ENCODE measurements at regions not wholly inside any gene's neighbourhood (a gene's known extent, or its start where the extent isn't known, plus 50 kb on each side); places are given as distances from the start of the nearest gene placed in this dataset.

DNA sequence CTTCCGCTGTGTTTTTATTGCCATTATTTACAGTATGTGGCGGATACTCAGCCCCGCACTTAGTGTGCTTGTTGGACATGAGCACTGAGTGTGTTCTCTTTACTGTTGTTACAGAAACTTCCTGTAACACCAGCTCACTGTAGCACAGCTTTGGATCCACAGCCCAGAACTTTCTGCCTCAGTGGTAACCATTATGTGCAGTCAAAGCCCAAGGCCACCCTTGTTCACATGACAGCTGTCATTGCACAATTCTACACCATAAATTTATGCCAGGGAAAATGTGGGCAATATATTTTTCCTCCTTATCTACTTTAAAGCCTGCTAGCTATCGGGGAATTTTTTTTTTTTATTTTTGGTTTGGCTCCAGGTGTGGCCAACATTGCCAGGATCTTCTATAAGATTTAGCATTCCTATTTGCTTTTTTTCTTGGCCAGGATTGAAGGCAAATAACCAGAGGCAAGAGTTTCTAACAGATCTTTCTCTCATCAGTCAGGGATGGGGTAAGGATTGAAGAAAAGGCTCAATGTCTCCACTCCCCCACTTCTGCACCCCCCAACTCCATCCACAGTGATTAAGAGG lies 176.0 kb upstream of the PELI2 start:
- DNase-seq: no peak

DNA sequence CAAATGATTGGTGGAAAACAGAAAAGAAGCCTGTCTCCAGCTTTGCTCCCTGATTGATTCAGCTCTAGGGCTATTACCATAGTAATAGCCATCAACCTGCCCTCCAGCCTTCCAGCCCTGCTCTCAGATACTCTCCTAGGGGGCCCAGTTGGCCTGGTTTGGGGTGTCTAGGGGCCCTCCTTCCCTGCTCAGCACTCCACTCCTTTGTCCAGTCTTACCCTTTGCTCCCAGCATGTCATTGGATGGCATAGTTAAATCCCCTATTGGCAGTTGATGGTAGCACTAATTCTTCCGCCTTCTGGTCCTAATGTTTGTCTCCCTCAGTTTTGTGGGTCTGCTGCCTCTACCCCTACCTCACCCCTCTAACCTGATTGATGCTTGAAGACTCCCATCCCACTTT lies 175.4 kb upstream of the PELI2 start:
- DNase-seq: no peak

DNA sequence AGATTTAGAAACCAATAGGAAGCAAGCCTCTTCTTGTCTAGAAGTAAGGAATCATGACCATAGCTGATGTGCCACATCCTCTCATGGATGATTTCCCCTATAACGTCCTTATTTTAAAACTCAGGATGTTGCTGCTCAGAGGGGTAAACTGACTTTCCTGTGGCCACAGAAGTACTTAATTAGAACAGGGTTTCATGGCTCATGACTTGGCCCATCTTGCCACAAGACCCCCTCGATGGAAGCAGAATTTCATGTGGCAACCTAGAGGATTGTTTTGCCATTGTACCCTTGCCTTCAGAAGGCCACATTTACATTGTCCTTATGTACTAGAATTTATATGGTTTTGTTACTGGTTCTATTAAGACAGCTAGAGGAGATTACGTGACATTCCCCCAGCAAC lies 173.5 kb upstream of the PELI2 start:
- no peak for DNase-seq

DNA sequence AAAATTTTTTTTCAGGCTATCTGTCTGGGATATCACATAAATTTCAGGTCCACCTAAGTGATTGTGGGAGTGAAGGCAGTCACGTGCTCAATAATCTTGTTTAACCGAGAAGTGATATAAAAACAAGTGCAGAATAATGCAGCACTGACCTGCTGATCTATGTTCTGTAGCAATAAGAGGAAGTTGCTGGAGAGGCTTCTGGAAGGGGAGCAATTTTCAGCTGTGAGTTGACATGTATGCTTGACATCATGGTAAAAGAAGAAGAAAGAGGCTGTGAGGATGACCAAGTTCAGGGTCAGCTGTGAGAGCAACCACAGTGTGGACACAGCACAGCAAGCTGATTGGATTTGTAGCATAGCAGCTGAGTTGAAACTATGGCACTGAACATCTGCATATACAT lies 172.0 kb upstream of the PELI2 start:
- DNase-seq: no peak

DNA sequence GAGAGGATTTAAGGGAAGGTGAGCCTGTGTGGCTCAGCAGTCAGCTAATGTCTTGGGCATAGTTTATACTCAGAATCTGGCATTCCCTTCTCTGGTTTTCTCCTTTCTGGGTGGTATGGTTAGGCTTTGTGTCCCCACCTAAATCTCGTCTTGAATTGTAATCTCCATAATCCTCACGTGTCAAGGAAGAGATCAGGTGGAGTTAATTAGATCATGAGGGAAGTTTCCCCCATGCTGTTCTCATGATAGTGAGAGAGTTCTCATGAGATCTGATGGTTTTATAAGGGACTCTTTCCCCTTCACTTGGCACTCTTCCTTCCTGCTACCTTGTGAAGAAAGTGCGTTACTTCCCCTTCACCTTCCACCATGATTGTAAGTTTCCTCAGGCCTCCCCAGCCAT lies 169.8 kb upstream of the PELI2 start:
- DNase-seq: no peak

DNA sequence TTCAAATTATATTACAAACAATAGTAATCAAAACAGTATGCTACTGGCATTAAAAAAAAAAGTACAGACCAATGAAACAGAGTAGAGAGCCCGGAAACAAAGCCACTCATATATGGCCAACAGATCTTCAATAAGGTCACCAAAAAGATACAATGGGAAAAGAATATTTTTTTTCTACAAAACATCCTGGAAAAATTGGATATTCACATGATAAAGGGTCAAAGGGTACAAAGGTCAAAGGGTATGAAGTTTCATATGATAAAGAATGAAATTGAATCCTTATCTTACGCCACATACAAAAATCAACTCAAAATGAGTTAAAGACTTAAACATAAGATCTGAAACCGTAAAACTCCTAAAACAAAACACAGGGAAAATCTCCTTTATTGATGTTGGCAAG lies 168.5 kb upstream of the PELI2 start:
- no peak for DNase-seq

DNA sequence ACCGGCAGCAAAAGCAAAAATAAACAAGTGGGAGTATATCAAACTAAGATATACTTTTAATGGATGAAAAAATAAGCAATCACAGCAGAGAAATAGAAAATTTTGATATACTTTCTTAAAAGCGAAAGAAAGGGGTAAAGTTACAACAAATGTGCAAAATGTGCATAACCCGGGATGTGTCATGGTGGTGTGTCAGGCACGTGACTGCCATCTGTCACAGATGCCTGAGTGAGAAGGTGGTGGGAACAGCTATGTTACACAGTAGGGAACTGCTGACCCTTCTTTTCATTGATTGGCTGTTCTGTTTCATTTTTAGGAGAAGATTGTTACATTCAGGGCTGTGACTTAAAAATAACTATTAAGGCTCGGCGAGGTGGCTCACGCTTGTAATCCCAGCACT lies 168.1 kb upstream of the PELI2 start:
- DNase-seq: no peak

DNA sequence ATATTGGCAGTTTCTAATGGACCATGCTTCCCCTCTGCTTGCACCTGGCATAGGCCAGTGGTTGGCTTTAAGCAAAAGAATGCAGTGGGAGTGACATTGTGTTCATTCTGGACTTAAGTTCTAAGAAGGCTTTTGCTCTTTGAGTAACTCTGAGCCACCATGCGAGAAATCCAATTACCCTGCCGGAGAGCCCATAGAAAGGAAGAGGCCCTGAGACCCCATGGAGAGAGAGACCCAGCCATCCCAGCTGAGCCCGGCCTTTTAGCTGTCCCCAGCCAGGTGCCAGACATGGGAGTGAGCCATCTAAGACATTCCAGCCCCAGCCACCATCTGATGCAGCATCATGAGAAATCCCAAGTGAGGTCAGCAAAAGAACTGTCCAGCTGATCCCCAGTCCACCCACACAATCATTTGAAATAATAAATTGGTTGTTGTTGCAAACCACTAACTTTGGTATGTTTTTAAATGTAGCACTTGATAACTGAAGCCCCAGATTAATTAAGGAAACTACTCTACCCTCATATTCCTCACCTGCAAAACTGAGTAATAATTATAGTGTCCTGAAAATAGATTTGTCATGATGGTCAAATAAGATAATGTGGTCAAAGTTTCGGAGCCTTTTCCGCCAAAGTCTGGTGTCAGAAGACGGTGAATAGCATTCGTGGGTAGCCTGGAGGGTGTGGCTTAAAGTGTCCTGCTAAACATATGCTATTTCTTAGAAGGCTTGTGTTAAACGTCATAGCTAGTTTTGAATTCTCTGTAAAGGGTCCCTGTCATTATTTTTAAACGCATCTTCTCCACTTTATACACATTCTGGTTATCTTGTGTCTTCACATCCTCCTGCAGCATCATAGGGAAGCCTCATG lies 166.6 kb upstream of the PELI2 start:
- DNase-seq: no peak

DNA sequence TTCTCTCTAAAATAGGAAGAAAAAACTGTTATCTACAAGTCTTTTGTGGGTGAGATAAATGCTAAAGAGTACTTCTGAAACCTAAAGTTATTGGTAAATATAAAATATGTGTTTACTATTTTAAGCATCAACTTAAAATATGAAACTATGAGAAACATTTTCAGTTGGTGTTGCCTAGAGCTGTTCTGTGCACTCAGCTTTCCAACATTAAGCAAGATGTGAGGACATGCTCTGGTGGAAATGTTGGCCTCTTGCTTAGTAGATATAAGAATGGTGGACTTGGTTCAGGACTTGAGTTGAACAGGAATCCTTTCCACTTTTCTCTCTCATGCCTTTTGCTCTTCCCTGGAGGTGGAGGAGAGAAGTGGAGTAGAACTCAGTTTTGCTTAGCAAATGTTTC lies 164.1 kb upstream of the PELI2 start:
- DNase-seq: no peak

DNA sequence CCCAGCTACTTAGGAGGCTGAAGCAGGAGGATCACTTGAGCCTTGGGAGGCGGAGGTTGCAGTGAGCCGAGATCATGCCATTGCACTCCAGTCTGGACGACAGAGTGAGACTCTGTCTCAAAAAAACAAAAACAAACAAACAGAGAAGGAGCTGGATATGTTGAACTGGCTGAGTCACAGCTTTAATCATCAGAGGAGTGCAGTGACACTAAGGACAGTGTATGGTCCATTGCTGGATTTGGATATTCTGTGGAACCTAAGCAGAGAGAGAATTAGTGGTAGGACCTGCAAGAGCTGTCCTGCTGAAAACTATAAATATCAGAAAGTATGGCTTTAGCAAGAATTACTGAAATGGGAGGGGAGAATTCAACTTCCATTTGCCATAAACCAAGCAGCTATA lies 163.0 kb upstream of the PELI2 start:
- no peak for DNase-seq

DNA sequence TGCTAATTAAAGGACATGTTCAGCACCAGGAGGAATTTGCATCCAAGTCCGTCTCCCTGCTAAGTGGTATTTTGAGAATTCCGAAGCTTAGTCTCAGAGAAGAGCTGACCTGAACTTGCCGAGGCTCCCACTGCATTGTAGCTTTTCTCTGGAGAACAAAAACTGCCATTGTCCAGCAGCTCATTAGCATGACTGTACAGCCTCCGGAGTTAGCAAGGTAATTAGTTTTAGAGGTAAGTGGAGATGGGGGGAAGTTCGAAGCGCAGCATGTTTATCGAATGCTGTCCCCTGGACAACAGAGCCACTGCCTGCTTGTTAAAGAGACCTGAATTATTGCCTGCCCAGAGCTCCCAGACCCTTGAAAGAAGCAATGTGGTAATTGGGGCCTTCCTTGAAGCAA lies 160.3 kb upstream of the PELI2 start:
- DNase-seq: no peak

DNA sequence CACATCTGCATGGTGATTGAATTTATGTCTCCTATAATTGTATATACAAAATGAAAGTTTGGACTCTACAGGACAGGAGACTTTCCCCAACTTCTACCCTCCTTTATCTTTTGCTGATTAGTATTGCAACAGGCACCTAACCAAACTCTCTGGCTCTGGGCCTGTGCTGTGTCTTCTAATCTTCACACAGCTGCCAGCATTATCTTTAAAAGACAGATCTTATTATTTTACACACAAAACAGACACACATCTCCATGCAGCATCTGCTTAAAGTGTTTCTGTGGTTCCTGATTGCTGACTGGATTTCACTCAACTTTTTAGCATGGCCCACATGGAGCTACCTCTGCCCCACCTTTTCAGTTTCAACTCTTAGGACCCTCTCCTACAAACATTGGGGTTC lies 154.9 kb upstream of the PELI2 start:
- no peak for DNase-seq

DNA sequence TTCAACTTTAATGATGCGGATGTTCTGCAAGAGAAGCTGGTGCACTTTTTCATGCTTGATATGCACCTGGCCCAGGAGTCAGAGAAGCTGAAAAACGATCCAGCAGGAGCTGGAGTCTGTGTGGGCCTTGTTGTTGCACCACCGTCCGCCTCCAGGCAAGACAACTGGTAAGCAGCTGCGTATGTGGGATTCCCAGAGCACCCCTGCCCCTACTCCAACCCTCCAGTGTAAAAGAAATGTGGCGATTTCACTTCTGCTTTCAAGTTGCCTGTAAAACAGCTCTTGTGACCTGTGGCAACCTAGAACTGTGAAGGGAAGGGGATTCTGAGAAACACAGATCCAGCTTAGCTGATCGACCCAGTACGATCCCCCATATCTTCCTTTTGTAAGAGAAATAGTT lies 154.1 kb upstream of the PELI2 start:
- no peak for DNase-seq

DNA sequence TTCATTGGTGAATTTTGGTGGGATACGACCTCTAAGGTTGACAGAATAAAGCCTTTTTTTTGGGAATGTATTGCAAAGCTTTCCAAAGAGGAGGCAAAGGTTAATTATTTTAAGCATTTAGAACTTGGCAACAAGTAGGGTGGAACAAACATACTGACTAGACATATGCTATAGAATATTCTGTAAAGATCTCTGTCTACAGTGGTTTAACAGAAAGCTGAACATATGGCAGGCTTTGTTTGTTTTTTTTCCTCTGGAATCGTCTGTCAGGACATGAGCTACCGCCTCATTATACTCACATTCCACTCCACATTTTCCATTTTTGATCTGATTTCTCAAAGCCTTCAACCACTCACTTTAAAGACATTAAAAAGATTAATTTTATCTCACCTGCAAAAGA lies 153.4 kb upstream of the PELI2 start:
- peak; percentile 56 for DNase-seq

DNA sequence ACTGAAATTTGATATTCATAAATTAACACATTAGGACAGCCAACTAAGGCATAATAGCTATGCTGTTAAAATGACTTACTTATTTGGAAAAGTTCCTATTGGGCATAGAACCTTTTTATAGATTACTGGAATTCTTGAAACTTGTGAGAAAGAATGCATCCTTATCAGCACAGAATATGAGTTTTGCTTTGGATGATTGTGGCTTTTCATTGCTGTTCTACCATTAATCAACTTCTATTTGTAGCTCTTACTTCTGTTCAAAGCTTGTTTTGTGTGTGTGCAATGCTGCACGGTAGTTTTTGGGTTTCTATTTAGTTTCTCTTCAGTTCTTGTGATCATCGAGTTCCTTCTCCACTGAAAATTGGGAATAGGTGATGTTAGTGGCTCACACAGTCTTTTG lies 152.4 kb upstream of the PELI2 start:
- DNase-seq: no peak

DNA sequence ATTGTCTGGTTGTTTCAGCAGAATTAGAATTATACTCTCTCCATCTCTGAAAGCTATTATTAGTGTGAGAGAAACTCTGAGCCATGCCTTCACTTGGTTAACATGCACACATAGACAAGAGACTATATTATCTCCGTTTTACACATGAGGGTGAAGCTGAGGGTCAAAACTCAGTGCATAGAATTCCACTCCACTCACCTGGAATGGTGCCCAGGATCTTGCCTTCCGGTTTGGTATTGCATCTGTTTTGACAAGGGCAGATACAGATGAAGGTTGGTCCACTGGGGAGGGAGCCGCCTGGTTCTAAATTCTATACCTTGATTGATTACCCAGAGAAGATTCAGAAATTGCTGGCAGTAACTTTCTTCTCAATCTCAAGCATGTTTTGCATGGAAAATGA lies 149.5 kb upstream of the PELI2 start:
- no peak for DNase-seq

DNA sequence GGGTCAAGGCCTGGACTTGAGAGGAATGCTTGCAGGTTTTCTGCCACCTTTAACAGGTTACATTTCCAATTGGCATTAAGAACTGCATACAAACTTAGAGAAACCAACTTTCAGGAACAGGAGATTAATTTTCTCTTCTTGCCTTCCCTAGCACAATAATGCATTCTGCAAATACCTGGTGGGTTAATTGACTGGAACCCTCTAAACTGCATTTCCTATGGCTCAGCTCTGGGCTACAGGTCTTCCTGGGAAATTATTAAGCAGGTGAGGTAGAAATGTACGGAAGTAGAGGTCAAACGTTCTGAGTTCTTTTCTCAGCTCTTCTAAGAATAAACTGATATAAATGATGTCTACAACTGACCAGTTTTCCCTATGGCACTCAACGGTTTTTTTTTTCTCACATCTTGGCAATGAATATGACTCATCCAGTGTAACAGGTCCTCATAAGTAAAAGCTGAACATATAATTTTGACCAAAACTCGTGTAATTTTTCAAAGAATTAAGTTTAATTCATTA lies 144.9 kb upstream of the PELI2 start:
- DNase-seq: no peak

DNA sequence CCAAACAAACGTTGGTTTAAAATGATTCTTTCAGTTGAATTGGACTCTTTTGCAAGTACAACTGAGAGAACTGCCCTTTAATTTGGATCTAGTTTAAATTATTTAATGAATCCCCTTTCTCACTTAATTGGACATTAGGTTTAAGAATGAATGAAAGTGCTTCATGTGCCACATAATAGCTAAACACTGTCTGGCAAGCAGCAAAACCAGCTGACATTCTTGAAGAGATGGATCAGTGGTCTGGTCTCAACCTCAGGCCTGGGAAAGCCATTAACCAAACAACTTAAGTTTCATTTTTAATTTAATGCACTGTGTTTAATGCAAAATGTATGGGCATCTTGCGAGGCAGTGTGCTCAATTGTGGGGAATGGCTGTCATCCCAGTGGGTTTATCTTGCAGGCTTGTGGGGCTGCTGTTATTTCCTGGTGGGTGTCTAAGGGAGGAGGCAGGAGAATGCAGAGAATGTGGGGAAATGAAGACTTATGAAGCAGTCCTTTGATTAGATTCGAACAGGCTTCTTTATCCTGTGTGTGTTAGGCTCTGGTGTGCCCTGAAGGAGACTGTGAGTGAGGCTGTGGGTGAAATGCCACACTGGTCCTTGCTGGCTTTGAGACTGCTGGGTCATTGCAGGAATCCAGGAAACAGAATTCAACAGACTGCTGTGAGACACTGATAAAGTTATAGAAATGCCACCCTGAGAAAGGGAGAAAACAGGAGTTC lies 144.1 kb upstream of the PELI2 start:
- peak; percentile 9 for DNase-seq

DNA sequence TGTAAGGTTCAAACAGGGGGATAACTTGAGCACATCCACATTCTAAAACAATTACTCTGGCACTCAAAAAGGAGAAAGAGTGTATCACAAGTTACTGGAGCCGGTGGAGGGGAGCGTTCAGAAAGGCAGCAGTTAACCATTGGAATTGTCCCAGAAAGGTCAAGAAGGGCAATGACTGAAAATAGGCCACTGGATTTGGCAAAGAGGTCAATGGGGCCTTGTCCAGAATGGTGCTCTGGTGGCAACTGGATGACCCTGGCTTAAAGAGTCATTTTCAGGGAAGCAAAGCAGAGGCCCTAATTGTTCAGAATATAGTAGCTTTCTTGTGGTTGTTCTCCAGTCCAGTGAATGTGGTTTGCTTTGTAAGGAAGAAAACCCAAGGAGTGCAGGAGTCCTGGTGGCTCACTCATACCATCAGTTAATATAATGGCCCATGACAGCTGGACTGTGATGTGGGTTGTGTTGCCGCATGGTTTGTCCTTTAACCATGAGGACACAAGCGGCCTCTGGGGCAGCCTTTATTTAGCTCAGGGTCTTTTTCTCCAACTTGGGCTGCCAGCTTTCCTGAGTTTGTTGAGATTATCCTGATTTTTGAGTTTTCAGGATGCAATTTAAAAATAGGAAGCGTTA lies 142.8 kb upstream of the PELI2 start:
- DNase-seq: no peak

DNA sequence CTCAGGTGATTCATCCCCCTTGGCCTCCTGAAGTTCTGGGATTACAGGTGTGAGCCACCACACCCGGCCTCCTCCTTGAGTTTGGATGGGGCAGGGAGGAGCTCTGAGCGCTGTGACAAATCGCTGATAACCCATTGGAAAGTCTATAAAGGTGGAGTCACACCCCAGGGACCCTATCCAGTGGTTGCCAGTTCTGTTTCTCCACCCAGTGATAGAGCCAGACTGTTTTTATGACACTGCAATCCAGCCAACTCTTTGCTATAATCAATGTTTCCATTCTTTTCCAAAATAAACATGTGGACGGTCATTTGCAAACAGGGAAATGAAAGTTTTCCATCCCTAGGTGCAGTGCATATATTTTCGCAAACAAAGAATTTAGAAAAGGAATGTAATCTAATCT lies 142.0 kb upstream of the PELI2 start:
- peak; percentile 61 for DNase-seq

DNA sequence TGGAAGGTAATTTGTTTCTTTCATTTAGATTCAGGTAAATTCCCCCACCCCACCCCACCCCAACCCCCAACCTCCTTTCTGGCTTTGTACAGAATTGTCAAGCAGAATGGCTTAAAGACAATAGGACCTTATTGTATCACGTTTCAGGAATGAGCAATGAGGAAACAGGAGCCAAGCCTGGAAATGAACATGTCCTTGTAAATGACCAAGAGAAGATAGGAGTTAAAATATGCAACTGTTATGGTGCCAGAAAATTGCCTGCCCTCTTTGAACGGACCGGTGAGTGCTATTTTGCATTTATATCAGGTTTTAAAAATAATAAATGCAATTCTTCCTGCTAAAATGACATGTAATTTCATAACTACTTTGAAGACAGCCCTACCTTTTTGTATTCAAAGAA lies 141.6 kb upstream of the PELI2 start:
- DNase-seq: no peak

DNA sequence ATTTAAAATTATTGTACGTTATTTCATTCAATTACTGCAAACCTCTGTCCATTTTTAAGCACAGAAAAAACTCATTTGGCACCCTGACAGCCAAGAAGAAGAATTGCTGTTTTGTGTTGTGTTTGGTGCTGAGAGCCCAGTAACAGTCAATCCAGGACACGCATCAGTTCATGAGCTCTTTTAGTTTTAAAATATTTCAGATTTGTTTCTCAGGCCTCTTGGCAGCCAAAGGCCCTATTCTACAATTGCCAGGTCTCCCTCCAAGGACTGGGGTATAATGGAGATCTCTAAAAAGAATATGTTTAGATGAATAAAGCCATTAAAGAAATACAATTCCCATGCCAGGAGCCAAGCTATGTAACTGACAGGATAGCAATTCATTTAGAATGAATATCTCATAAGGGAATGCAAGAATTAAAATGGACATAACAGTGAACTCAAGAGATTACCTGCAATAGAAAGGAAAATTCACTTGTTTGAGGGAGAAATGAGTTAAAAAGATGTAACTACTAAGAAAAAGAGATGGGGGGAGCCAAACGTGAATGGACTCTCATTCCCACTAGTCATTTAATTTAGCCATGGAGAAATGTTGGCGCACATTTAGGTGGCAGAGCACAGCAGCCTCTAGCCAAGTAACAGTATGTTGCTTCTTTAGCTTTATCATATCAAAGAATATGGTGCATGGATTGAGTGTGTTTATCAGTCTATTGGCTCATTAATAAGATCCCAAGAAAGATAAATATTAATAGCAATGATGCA lies 140.6 kb upstream of the PELI2 start:
- peak; percentile 64 for DNase-seq
